GM18517 (cell line): ENCODE measurements at regions not wholly inside any gene's neighbourhood (a gene's known extent, or its start where the extent isn't known, plus 50 kb on each side); places are given as distances from the start of the nearest gene placed in this dataset.

ENCODE experiments used
- ATAC-seq: cut with Tn5 transposase; IDR thresholded peaks from one replicate; pipeline ENCODE4 v1.9.1; 2021; ENCODE audit warnings: mild to moderate bottlenecking, moderate library complexity; ENCODE audit not compliant: unreplicated experiment

GRCh38 chr20:22781869-22782268 is 197.5 kb upstream of the FOXA2 start:
- ATAC-seq = no peak

- no peak for ATAC-seq
These were observed 205.3 kb upstream of the FOXA2 start for GRCh38 chr20:22789676-22790075.

- ATAC-seq = no peak
These were observed 207.0 kb upstream of the FOXA2 start for GRCh38 chr20:22791396-22791795.

GRCh38 chr20:22791877-22792525 is 207.6 kb upstream of the FOXA2 start:
- no peak for ATAC-seq

GRCh38 chr20:22794200-22794599 is 209.8 kb upstream of the FOXA2 start:
- no peak for ATAC-seq

GRCh38 chr20:22795433-22795832 is 211.1 kb upstream of the FOXA2 start:
- no peak for ATAC-seq

GRCh38 chr20:22795871-22796270 is 211.5 kb upstream of the FOXA2 start:
- ATAC-seq = no peak

- ATAC-seq = no peak
These were observed 212.2 kb upstream of the FOXA2 start for GRCh38 chr20:22796469-22797077.

GRCh38 chr20:22797103-22797502 is 212.7 kb upstream of the FOXA2 start:
- ATAC-seq = no peak

- no peak for ATAC-seq
These were observed 215.3 kb upstream of the FOXA2 start for GRCh38 chr20:22799687-22800086.

- no peak for ATAC-seq
These were observed 215.8 kb upstream of the FOXA2 start for GRCh38 chr20:22800129-22800528.

GRCh38 chr20:22801528-22801927 is 217.2 kb upstream of the FOXA2 start:
- no peak for ATAC-seq

- no peak for ATAC-seq
These were observed 217.9 kb upstream of the FOXA2 start for GRCh38 chr20:22802296-22802695.

GRCh38 chr20:22805219-22805618 is 220.8 kb upstream of the FOXA2 start:
- ATAC-seq = no peak

GRCh38 chr20:22805996-22806395 is 221.6 kb upstream of the FOXA2 start:
- no peak for ATAC-seq

- no peak for ATAC-seq
These were observed 222.7 kb upstream of the FOXA2 start for GRCh38 chr20:22807045-22807444.

GRCh38 chr20:22807646-22808244 is 223.4 kb upstream of the FOXA2 start:
- ATAC-seq = no peak

GRCh38 chr20:22808628-22809027 is 224.3 kb upstream of the FOXA2 start:
- ATAC-seq = no peak

- no peak for ATAC-seq
These were observed 225.1 kb upstream of the SSTR4 start for GRCh38 chr20:22810030-22810429.

- no peak for ATAC-seq
These were observed 224.2 kb upstream of the SSTR4 start for GRCh38 chr20:22810626-22811569.

GRCh38 chr20:22814471-22815205 is 220.5 kb upstream of the SSTR4 start:
- no peak for ATAC-seq
